GM18861 (cell line): ENCODE measurements at regions not wholly inside any gene's neighbourhood (a gene's known extent, or its start where the extent isn't known, plus 50 kb on each side); places are given as distances from the start of the nearest gene placed in this dataset.

Experiments
- ATAC-seq: cut with Tn5 transposase; IDR thresholded peaks from one replicate; pipeline ENCODE4 v1.9.1; 2021; ENCODE audit not compliant: unreplicated experiment

DNA sequence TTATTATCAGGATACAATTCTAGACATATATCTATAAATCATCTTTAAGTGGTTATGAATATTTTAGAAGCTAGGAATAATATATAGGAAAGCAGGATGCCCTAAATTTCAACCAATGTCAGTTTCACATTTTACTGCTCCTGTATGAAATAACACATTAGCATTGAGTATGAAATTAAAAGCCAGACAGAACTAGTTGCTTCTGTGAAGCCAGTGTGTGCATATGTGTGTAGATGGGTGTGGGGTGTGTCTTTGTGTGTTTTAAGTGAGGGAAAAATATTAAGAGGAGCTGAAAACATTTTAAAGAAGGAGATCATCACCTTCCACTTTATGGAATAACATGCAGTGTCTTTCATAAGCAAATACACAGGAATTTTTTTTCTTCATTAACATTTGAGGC, 271.4 kb upstream of the RORA start:
- no peak for ATAC-seq

DNA sequence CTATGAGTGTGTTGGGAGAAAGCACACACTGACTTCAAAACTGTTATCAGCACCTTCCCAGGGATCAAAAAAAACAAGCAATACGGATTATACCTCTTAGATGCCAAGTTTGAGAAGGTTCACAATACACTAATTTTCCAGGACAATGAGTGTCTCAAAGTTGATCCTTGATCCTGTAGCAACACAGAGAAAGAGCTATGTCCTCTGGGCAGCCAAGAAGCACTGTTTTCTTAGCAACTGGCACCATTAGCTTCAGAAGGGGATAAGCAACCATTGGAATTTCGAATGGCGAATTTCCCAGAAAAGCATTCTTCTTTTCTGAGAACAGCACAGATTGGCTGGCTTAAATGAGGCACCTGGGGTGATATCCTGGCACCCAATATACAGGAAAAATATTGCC, 270.3 kb upstream of the RORA start:
- ATAC-seq: no peak

DNA sequence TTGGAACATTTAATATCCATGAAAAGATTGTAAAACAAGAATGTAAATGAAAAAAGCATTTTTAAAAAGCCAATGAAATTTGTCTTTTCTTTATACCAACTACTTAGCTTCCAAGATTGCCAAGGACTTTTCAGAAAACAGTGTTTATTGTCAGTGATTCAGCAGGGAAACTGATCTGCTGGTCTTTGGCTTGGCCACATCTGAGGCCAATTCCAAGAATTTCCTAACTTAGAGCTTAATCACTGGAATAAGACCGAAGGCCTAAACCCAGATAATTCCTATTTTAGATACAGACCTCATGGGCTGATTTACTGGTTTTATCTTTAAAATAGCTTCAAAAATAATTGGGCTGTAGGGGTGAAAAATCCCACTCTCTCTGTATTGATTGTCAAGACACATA, 260.5 kb upstream of the RORA start:
- no peak for ATAC-seq

DNA sequence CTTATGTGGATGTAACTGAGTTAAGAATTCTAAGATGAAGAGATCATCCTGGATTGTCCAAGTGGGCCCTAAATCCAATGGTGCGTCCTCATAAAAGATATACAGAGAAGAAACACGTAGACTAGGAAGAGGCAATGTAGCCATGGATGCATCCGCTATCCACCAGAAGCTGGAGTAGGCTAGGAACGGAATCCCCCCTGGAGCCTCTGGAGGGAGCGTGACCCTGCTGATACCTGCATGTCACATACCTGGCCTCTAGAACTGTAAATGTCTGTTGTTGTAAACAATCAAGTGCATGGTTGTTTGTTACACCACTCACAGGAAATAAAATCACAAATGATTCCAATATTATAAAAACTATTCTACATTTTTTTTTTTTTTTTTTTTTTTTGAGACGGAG, 254.5 kb upstream of the RORA start:
- ATAC-seq: no peak

DNA sequence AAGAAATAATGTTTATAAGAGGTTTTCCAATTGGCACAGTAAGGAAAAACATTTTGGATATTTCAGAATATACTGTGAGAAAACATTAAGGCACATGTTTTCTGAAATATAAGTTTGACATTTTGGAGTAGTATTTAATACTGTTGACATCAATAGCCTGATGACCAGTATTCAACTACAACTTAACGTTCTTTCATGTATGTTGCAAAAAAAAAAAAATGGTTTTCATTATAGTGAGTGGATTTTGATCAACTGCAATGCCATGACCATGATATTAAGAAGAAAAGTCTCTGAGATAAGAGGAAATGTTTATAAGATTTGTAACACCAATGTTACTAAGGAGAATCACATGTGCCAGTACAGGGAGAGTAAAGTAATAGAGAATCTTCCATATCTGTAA, 252.8 kb upstream of the RORA start:
- ATAC-seq: no peak

DNA sequence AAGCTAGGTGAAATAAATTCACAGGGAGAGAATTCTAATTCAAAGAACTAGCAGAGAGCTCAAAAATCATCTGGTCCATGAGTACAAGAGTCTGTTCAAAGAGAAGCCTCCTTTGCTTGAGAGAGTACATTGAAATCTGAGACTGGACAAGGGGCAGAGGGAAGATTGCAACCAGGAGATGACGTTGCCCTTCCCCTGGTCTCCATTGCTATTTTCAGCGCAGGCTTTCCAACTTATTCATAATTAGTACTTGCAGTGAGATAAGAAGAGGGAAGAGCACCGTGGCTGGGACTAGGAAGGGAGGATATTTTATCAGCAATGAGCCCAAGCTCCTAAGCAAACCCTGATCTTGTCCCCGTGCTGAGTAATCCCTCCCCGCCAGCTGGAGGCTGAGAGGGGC, 251.8 kb upstream of the RORA start:
- no peak for ATAC-seq

DNA sequence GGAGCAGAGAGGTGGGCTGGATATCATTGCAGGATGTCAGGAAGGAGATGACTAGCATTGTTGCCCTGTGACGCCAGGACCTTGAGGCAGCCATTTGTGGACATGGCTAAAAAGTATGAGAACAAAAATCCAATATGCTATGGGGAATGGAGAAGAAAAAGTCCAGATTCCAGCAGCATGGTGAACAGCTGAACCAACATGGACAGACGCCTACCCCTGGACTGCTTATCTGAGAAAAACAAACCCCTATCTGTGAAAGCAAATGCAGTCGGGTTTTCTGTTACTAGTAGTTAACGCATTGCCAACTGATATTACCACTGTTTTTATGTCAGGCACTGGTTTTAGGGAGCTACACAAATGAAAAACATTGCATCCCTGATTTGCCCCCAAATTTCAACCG, 251.2 kb upstream of the RORA start:
- no peak for ATAC-seq

DNA sequence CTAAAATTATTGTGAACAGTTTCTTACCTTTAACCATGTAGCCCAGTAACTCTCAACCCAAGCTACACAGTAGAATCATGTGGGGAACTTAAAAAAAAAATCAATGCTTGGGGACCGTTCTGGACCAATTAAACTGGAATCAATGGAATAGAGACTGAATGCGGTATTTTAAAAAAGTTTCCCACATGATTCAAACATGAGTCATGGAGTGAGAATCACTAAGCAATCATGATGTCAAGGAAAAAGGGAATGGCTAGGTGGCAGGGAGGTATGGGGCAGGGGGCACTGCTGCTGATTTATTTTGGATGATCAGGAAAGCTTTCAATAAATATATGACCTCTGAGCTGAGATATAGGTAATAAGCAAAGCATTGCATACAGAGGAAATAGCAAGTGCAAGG, 250.5 kb upstream of the RORA start:
- ATAC-seq: no peak

DNA sequence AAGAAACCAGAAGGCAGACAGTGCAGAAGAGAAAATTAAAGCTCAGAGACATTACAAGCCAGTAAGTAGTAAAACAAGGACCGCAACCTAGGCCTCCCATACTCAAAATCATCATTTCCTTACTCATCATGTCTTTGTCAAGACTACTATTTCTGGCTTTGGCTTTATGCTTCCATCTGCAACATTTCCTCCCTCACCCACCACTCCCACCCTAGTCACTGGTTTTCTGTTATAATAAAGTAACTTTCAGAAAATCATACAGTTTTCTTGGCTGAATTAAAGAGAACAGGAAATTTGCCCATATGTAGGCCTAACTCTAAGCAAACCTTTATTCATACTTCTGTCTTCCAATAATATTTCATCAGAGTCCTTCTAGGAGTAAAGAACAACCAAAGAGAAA, 247.6 kb upstream of the RORA start:
- ATAC-seq: no peak

DNA sequence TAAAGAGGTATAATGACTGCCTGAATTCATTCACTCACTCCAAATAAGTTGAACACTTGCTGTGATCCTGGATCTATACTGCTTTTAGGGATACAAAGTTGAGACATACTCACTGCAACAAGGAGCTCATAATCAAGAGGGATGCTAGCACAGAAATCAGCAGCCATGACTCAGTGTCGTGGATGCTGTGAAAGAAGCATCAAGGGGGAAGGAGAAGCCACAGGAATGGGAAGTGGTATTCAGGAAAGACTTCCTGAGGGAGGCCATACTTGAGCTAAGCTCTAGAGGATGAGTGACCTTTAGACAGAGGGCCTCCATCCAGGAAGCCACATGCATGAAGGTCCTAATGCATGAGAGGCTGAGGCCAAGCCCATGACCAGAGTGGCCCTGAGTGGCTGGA, 245.7 kb upstream of the RORA start:
- no peak for ATAC-seq

DNA sequence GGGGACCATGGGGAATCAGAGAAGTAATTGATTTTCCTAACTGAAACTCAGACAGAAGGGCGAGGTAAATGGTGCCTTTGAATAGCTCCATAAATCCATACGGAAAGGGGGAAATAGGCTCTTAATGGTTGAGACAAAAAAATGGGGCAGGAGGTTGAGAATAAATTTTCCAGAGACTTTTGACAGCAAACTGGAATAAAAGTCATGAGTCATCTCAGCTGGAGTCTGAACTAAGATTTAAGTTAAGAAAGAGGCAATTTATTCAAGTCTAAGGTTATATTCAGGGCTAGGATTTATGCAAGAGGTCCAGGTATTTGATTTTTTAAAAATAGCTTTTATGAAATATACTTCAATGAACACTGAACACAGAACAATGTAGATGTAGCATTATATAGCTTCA, 238.7 kb upstream of the RORA start:
- ATAC-seq: no peak

DNA sequence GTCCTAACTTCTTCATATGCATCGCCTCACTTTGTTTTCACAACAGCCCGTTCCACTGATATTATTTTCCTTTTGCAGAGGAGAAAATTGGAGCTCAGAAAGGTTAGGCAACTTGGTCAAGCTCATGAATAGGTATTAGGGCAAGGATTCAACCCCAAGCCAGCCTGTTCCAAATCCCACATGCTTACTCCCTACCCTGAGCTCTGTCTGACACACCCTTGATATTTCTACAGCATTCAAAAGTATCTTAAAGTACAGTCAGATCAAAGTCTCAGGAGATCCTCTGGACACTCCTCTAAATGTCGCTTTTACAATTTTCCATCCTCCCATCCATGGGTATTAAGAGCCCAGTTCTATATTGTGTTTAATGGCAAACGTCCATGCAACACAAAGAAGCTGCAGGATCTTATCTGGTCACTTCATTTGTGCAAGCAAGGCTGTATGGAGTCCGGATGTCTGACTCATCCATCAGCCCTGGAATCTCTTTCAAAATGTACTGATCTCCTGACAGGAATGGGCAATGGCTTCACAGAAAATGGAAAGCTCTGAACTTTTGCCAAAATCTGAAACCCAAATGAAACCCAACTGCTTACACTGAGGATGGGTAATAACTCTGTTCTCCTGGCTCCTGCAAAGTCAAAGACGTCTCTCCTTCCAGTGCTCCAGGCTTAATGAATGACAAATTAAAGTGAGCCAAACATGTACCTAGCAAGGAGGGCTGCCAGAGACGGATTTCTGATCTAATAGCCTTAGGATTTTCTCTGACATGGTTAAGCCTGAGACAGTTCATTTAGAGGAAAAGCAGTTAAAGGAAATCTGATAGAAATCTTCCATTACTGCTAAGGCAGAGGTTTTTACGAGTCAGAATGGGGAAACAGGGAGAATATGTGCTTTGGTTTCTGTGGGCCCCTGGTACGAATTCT, 230.9 kb upstream of the RORA start:
- ATAC-seq: no peak

DNA sequence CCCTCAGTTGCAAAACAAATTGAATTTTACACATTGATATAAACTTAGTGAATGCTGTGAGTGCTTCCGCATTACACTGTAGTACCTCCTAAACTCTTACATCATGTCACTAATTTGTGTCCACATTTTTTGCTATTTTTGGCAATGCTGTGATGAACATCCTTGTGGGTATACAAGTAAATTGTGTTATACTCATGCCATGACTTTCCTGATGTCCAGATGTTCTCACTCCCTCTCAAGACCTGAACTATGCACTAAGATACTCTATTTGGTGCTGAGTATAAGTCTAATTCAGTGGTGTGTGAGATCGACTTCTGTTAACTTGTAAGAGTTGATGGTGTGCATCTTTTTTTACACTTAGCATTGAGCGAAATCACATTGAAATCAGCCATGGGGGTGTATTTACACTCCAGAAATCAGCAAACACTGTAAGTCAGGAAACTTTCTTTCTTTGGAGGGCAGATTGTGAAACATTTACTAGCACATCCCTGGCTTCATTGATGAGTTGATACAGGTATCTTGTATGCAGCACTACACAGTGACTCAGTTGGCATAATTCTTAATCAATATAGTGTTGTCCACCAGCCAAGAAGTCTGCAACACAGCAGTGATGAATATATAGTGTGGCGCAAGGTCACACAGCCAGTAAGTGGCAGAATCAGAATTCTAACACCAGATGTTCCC, 228.1 kb upstream of the RORA start:
- no peak for ATAC-seq

DNA sequence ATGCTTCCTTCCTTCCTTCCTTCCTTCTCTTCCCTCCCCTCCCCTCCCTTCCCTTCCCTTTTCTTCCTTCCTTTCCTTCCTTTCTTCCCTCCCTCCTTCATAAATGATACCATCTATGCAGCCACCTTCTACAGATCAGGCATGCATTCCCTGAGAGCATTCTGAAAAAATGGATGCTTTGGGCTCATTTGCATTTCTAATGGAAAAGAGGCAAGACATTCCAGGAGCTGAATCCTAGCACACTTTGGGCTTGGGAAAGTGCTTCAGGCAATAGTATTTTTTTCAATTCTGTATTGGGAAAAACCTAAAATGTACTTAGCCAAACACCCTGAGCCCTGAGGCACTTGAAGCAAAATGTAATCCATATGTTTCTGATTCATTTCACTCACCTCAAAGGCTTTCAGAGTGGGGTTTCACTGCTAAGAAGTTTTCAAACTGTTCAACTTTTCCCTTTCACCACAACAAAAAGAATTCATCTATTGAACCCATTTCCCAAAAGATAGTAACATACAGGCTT, 220.1 kb upstream of the RORA start:
- ATAC-seq: no peak

DNA sequence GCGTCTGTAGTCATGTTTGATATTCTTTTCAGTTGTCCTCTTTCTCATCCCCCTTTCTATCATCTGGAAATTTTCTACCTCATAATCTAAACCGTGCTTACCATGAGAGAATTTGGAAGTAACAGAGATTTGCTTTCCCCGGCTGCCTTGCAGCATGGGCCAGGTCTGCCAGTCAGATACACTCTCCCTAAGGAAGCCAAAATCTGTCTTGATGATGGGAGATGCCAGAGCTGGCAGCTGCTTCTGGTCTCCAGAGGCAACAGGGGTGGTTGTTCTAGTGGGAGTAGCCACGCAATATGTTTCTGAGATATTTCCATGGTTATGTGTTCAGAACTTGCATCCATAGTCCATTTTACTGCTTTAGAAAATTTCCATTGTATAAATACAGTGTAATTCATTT, 218.9 kb upstream of the RORA start:
- ATAC-seq: no peak

DNA sequence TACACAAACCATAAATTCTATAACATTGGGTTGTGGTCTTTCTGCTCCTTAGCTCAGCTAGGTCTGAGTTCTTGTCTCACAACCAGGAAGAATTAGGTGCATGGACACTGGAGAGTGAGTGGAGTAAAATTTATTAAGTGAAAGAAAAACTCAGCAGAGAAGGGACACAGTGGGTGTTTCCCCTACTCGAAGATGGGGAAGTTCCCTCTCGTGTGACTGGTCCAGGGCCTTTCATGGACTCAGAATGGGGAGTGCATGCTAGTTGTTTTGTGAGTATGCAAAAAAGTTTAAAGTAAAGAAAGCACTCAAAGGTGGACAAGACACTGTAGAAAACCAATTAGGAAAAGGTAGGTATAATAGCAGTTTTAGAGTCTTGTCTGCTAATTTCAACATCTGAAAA, 215.5 kb upstream of the RORA start:
- ATAC-seq: no peak

DNA sequence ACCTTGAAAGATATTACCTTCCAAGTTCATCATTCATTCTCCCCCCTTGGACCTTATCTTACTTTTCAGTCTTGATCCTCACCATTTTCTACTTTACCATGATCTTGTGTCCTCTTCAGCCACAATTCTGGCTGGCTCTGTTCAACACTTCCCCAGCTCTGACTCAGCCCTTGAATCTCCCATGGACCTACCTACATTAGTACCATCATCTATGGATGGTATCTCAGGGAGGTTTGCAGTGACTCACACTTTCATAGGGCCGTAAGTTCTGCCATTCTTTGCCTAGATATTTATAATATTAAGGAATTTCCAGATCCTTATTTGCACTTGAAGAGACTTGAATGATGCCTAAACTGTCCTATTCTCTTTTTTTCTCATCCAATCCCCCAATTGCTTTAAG, 213.7 kb upstream of the RORA start:
- ATAC-seq: no peak

DNA sequence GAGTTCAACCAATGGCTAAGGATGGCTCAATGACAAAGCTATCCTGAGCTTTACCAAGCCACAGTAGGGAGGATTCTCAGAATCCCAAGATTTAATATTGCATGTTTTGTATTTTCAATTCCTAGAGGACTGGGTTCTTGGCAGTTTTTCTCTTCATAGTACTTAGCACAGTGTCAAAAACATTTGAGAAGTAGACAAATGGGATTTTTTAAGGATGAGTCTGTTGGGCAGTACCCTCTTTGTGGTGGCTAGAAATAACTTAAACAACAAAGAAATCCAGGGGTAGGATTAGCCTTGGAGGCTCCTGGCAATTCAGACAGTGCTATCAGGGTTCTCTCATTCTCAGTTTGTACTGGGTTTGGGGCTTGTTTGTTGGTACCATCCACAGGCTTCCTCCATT, 212.8 kb upstream of the RORA start:
- no peak for ATAC-seq

DNA sequence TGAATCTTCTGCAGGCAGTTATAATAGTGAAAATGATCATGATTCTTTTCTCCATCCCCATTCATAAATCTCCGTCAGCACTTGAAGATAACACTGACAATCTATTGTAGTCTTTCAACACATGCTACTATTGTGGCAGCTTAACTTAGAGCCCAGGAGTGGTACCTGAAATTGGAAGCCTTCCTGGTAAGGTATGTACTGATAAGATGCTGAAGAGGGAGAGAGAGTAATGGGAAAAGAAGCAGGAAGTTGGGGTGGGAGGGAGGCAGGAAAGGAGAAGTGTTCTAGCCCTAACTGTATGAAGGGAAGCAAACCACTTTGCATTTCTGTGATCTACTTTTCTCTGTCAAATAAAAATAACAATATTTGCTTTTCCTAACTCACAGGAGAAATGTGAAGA, 197.4 kb upstream of the RORA start:
- ATAC-seq: no peak

DNA sequence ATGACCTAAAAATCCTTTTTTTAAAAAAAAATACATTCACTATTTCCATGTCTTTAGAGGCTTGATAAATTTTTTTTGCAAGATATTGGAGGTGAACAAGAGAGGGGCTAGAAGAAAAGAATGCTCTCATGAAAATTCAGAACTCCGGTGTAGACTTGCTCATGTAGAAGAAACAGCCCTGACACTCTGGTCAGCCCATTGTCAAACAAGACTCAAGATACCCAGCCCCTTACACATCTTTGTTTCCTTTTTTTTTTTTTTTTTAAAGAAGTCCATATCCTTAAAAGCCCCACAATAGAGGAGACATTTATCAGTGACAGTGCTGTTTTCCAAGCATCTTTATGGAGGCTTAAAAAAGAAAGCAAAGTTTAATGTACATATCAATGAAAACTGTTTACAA, 196.8 kb upstream of the RORA start:
- ATAC-seq: no peak

DNA sequence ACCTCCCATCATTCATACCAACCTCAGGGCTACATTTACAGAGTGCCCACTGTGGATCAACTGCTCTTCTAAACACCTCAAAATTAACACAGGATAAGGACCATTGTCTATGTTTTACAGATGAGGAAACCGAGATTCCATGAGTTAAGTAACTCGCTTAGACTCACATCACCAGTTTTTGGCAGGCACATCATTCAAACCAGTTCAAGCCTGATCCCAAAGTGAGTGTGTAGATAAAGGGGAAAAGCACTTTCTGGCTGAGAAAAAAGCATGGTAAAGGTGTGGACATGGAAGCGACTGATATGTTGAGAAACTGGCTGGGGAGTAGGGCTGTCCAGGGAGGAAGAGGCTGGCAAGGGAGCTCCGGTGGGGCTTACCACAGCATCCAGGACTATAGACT, 193.7 kb upstream of the RORA start:
- ATAC-seq: no peak

DNA sequence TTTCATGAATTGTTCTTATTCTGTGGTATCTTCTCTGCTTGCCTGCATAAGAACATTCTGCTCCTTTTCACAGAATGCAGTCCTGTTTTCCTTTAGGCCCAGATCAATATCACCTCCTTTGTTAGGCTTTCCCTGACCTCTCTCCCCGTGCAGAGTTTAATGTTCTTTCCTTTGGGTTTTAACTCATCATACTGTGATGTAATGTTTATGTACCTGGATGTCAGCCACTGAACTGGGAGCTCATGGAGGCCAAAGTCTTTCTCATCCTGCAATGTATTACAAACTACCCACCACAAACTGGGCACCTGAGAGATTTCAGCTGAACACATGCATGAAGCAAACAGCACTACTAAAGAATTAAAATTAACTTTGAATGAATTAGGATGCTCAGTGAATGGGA, 192.8 kb upstream of the RORA start:
- ATAC-seq: no peak
